AG04450 (cell line): ENCODE measurements at regions not wholly inside any gene's neighbourhood (a gene's known extent, or its start where the extent isn't known, plus 50 kb on each side); places are given as distances from the start of the nearest gene placed in this dataset.

Experiments used
- CTCF ChIA-PET: fragments of 300-600, 350-600 bp; formaldehyde crosslinking; extraction: SDS; loops from one replicate; lab custom pipeline; 2022; ENCODE audit warnings: antibody characterized with exemption, inconsistent platforms; lab: Charles Lee
- POLR2A ChIA-PET: fragments of 350-600 bp; formaldehyde crosslinking; extraction: SDS; loops from one replicate; lab custom pipeline; 2021; ENCODE audit warnings: antibody characterized with exemption, inconsistent platforms; lab: Yijun Ruan, JAX
- DNase-seq: peaks from one replicate; pipeline ENCODE4 v3.0.0-alpha.2; 2011; ENCODE audit warnings: low read depth, low spot score
- H3K27ac ChIP-seq: one replicate; pipeline ENCODE4 v1.5.1; 2012; ENCODE audit warnings: low read depth, low read length, control low read depth
- H3K27me3 ChIP-seq: one replicate; pipeline ENCODE4 v1.6.0; 2012; ENCODE audit warnings: low read length; ENCODE audit not compliant: control insufficient read depth, insufficient read depth
- H3K4me3 ChIP-seq: 2 replicates; pipeline ENCODE4 v1.5.1; 2011; ENCODE audit warnings: mild to moderate bottlenecking, low read depth, low read length, control low read depth
- H3K9me3 ChIP-seq: 2 replicates; pipeline ENCODE4 v1.5.1; 2012; ENCODE audit warnings: low read length; ENCODE audit not compliant: control insufficient read depth, insufficient read depth
- CTCF ChIP-seq: IDR thresholded peaks from 2 replicates; pipeline ENCODE4 v1.5.1; 2011; ENCODE audit warnings: low read depth, low read length, control low read depth, inconsistent platforms

- TF ChIP-seq CTCF = no peak
- Histone ChIP-seq H3K27ac (no peak overlapping the region), H3K27me3 (no peaks in the 10 kb centered on the region), H3K9me3 (no peaks in the 10 kb centered on the region), H3K4me3 (no peak overlapping the region)
- CTCF ChIA-PET = no interaction called here
- no peak for DNase-seq
- POLR2A ChIA-PET = no interaction called here
Observed at GRCh38 chr2:83756219-83756618, 702.9 kb downstream of the SUCLG1 start.

- H3K4me3 ChIP-seq = no peak overlapping the region
- ChIA-PET CTCF (no interaction called here), POLR2A (no interaction called here)
- no peak overlapping the region for H3K27ac ChIP-seq
- no peaks in the 10 kb centered on the region for H3K27me3 ChIP-seq
- no peak for DNase-seq
- TF ChIP-seq CTCF = no peak
- no peaks in the 10 kb centered on the region; the same call in 1 of the 2 replicates for H3K9me3 ChIP-seq
Observed at GRCh38 chr2:83747141-83747540, 711.9 kb downstream of the SUCLG1 start.

GRCh38 chr2:83744855-83745254 is 714.2 kb downstream of the SUCLG1 start:
- DNase-seq = no peak
- Histone ChIP-seq H3K4me3 (no peak overlapping the region), H3K9me3 (peaks cover 6% of the 10 kb centered on the region; the same call in 1 of the 2 replicates), H3K27ac (no peak overlapping the region), H3K27me3 (no peaks in the 10 kb centered on the region)
- POLR2A ChIA-PET = no interaction called here
- CTCF ChIA-PET = no interaction called here
- no peak for TF ChIP-seq CTCF

GRCh38 chr2:83742117-83742782 is 716.8 kb downstream of the SUCLG1 start:
- CTCF ChIA-PET = no interaction called here
- Histone ChIP-seq H3K9me3 (peaks cover 6% of the 10 kb centered on the region; the same call in 1 of the 2 replicates), H3K27me3 (no peaks in the 10 kb centered on the region), H3K27ac (no peak overlapping the region), H3K4me3 (no peak overlapping the region)
- POLR2A ChIA-PET = no interaction called here
- DNase-seq = no peak
- no peak for TF ChIP-seq CTCF

GRCh38 chr2:83730223-83730622 is 728.9 kb downstream of the SUCLG1 start:
- Histone ChIP-seq H3K9me3 (no peaks in the 10 kb centered on the region), H3K27ac (no peak overlapping the region), H3K4me3 (no peak overlapping the region), H3K27me3 (no peaks in the 10 kb centered on the region)
- TF ChIP-seq CTCF = no peak
- CTCF ChIA-PET = no interaction called here
- POLR2A ChIA-PET = no interaction called here
- no peak for DNase-seq
